Chondrocyte (in vitro differentiated cells): ENCODE measurements at regions not wholly inside any gene's neighbourhood (a gene's known extent, or its start where the extent isn't known, plus 50 kb on each side); places are given as distances from the start of the nearest gene placed in this dataset.

Experiments
- DNase-seq: peaks from one replicate; pipeline ENCODE4 v3.0.0; 2021; ENCODE audit warnings: mixed read lengths, low spot score
- H3K27ac Mint-ChIP-seq: one replicate; pipeline ENCODE4 v1.8.0; 2021; ENCODE audit warnings: mild to moderate bottlenecking, moderate library complexity, mixed read lengths; ENCODE audit not compliant: unreplicated experiment
- H3K27me3 Mint-ChIP-seq: 2 replicates; pipeline ENCODE4 v1.8.0; 2021; ENCODE audit warnings: low read depth, mixed read lengths
- H3K36me3 Mint-ChIP-seq: 2 replicates; pipeline ENCODE4 v1.8.0; 2021; ENCODE audit warnings: low read depth, mixed read lengths
- H3K4me1 Mint-ChIP-seq: 2 replicates; pipeline ENCODE4 v1.8.0; 2021; ENCODE audit warnings: low read depth, mild to moderate bottlenecking, mixed read lengths
- H3K4me3 Mint-ChIP-seq: one replicate; pipeline ENCODE4 v1.8.0; 2021; ENCODE audit warnings: mild to moderate bottlenecking, moderate library complexity, mixed read lengths; ENCODE audit not compliant: unreplicated experiment
- H3K9me3 Mint-ChIP-seq: 2 replicates; pipeline ENCODE4 v1.8.0; 2021; ENCODE audit warnings: low read depth, mixed read lengths
- TF ChIP-seq, protein P1 (sequence below): fragments of 200-600 bp; sonication (generic); IDR thresholded peaks from 2 replicates; pipeline ENCODE4 v1.5.0; 2021; ENCODE audit warnings: antibody characterized with exemption, mild to moderate bottlenecking, moderate library complexity

DNA sequence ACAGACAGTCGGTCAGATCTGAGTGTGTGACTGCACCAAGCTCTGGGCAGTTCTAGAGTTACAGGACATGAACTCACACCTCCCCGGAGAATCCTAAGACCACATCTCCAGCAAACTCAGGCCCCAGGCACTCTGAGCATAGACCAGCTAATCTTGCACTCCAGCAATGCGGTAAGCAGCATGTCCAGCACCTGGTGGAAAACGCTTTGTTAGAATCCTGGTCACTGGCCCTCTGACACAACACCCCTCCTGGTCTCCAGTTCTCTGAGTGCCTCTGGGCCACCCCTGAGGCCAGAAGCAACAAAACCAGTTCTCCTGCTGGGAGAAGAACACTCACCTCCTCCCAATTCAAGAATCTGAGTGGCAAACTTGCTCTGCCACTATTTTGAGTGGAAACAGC is 82.7 kb upstream of the TMEM45B start:
- Mint-ChIP-seq H3K27me3 (peaks cover 48% of the 10 kb centered on the region), H3K4me1 (peaks cover 6% of the 10 kb centered on the region), H3K4me3 (no peak overlapping the region), H3K27ac (no peak overlapping the region), H3K9me3 (peaks cover 12% of the 10 kb centered on the region), H3K36me3 (no peaks in the 10 kb centered on the region)
- DNase-seq = no peak
- TF ChIP-seq, protein P1, sequence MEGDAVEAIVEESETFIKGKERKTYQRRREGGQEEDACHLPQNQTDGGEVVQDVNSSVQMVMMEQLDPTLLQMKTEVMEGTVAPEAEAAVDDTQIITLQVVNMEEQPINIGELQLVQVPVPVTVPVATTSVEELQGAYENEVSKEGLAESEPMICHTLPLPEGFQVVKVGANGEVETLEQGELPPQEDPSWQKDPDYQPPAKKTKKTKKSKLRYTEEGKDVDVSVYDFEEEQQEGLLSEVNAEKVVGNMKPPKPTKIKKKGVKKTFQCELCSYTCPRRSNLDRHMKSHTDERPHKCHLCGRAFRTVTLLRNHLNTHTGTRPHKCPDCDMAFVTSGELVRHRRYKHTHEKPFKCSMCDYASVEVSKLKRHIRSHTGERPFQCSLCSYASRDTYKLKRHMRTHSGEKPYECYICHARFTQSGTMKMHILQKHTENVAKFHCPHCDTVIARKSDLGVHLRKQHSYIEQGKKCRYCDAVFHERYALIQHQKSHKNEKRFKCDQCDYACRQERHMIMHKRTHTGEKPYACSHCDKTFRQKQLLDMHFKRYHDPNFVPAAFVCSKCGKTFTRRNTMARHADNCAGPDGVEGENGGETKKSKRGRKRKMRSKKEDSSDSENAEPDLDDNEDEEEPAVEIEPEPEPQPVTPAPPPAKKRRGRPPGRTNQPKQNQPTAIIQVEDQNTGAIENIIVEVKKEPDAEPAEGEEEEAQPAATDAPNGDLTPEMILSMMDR = no peak

DNA sequence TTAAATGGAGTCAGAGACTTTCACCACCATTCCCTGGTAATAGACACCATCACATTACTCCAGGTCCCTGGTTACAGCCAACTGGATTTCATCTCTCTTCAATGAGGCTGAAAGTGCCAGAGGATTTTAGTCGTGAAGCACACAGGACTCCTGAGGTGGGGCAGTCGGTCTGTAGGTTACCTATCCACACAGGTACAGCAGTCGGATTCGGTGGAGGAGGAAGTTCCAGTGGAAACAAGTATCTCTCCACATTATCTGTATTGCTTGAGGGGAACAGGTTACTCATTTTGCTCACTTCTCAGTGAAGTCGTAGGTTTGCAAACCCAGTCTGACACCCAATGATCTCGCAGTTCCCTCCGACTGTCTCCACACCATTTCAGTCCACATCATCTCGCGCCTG is 82.3 kb upstream of the TMEM45B start:
- Mint-ChIP-seq H3K27me3 (peaks cover 46% of the 10 kb centered on the region), H3K4me1 (peaks cover 7% of the 10 kb centered on the region), H3K36me3 (no peaks in the 10 kb centered on the region), H3K4me3 (no peak overlapping the region), H3K9me3 (peaks cover 12% of the 10 kb centered on the region), H3K27ac (no peak overlapping the region)
- DNase-seq = no peak
- TF ChIP-seq, protein P1 = no peak

DNA sequence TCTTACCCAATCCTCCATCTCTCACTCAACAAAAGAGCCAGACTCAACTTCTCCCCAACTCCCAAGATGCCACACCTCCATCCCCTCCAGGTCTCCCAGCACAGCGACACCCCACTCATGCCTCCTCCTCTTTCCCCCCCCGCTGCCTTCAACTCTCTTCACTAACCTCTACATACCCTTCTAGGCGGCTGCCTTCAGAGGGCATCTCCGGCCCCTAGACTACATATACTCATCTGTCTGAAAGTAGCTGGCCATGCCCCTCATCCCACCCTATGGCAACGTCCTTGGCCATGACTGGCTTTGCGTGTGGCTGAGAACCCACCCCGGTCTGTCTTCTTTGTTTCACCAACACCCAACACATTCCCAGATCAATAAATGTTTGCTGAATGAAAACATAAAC is 81.7 kb upstream of the TMEM45B start:
- Mint-ChIP-seq H3K36me3 (no peaks in the 10 kb centered on the region), H3K4me1 (peaks cover 7% of the 10 kb centered on the region), H3K9me3 (peaks cover 12% of the 10 kb centered on the region), H3K27ac (no peak overlapping the region), H3K4me3 (no peak overlapping the region), H3K27me3 (peaks cover 44% of the 10 kb centered on the region)
- no peak for DNase-seq
- TF ChIP-seq, protein P1 = no peak

DNA sequence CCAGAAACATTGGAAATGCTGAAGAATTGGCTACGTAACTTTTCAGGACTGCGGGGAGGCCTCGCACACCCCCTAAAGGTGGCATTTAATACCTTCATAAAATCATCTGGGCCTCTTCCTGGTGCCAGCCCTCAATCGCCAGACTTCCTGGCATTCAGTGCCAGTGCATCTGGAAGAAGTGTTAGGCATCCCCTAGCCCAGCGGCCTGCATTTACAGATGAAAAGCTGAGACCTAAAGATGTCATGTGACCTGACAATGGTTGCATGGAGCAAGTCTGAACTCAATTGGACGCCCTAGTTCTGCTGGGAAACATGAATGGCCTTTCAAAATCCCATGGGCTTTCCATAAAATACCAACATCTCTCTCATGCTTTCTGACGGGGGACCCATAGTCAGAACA is 81.0 kb upstream of the TMEM45B start:
- Mint-ChIP-seq H3K9me3 (peaks cover 12% of the 10 kb centered on the region), H3K4me3 (no peak overlapping the region), H3K27ac (no peak overlapping the region), H3K4me1 (peaks cover 7% of the 10 kb centered on the region), H3K36me3 (no peaks in the 10 kb centered on the region), H3K27me3 (peaks cover 44% of the 10 kb centered on the region)
- TF ChIP-seq, protein P1 = no peak
- DNase-seq = no peak

DNA sequence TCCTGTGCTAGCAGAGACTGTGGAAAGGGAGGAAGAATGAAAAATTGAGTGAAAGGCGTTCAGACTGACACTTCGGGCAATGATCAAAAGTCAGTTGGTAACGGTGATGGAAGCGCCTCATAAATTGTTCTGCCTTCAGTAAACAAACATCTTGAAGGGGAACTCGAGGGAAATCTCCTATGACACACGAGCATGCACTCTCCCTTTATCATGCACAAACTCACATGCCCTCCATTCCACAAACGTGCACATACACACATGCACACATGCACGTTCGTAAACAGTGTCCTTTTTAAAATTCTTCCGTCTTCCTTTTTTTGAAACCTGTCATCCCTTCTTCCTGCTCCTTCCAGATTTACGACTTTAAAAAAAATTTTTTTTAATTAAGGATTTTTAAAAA is 77.8 kb upstream of the TMEM45B start:
- no peak overlapping the region for H3K27ac Mint-ChIP-seq
- TF ChIP-seq, protein P1 = no peak
- H3K4me1 Mint-ChIP-seq = peaks cover 7% of the 10 kb centered on the region
- no peaks in the 10 kb centered on the region for H3K36me3 Mint-ChIP-seq
- peaks cover 15% of the 10 kb centered on the region for H3K9me3 Mint-ChIP-seq
- H3K27me3 Mint-ChIP-seq = peaks cover 39% of the 10 kb centered on the region
- DNase-seq = no peak
- no peak overlapping the region for H3K4me3 Mint-ChIP-seq
